ACC112 (cell line): ENCODE measurements at regions not wholly inside any gene's neighbourhood (a gene's known extent, or its start where the extent isn't known, plus 50 kb on each side); places are given as distances from the start of the nearest gene placed in this dataset.

Experiments used
- H2AFZ ChIP-seq: fragments of 200-600 bp; sonication (generic); one replicate; pipeline ENCODE4 v1.6.0; 2017; ENCODE audit warnings: antibody characterized with exemption, low read length; ENCODE audit not compliant: unreplicated experiment
- H3K27ac ChIP-seq: fragments of 200-600 bp; sonication (generic); 2 replicates; pipeline ENCODE4 v1.5.1; 2014; ENCODE audit warnings: low read depth, mild to moderate bottlenecking, antibody characterized with exemption, low read length, moderate library complexity
- H3K27me3 ChIP-seq: fragments of 200-600 bp; sonication (generic); 2 replicates; pipeline ENCODE4 v1.6.1; 2014; ENCODE audit warnings: mild to moderate bottlenecking, antibody characterized with exemption, low read length, moderate library complexity, mixed read lengths; ENCODE audit not compliant: insufficient read depth
- H3K36me3 ChIP-seq: fragments of 200-600 bp; sonication (generic); 2 replicates; pipeline ENCODE4 v1.6.1; 2016; ENCODE audit warnings: mild to moderate bottlenecking, antibody characterized with exemption, low read length, moderate library complexity, mixed read lengths; ENCODE audit not compliant: insufficient read depth
- H3K4me1 ChIP-seq: fragments of 200-600 bp; sonication (generic); one replicate; pipeline ENCODE4 v1.6.1; 2016; ENCODE audit warnings: low read length, mixed read lengths; ENCODE audit not compliant: insufficient read depth, unreplicated experiment, control insufficient read depth
- H3K4me3 ChIP-seq: fragments of 200-600 bp; sonication (generic); 2 replicates; pipeline ENCODE4 v1.5.1; 2014; ENCODE audit warnings: mild to moderate bottlenecking, low read depth, low read length
- H3K79me2 ChIP-seq: fragments of 200-600 bp; sonication (generic); one replicate; pipeline ENCODE4 v1.6.0; 2016; ENCODE audit warnings: low read length; ENCODE audit not compliant: control insufficient read depth, unreplicated experiment, insufficient read depth

- H3K36me3 ChIP-seq, result no peaks in the 10 kb centered on the region
- H3K79me2 ChIP-seq, result no peaks in the 10 kb centered on the region
- H3K4me1 ChIP-seq, result no peaks in the 10 kb centered on the region
- H2AFZ ChIP-seq, result no peak overlapping the region
- H3K27ac ChIP-seq, result no peak overlapping the region
- no peak overlapping the region for H3K4me3 ChIP-seq
- no peaks in the 10 kb centered on the region for H3K27me3 ChIP-seq
Observed at GRCh38 chr1:55962472-55962871, 616.9 kb downstream of the PLPP3 start.

- Histone ChIP-seq H3K4me1 (no peaks in the 10 kb centered on the region), H3K4me3 (no peak overlapping the region), H3K27me3 (no peaks in the 10 kb centered on the region), H3K79me2 (no peaks in the 10 kb centered on the region), H3K27ac (no peak overlapping the region), H3K36me3 (no peaks in the 10 kb centered on the region), H2AFZ (no peak overlapping the region)
Observed at GRCh38 chr1:55959136-55959548, 620.2 kb downstream of the PLPP3 start.

DNA sequence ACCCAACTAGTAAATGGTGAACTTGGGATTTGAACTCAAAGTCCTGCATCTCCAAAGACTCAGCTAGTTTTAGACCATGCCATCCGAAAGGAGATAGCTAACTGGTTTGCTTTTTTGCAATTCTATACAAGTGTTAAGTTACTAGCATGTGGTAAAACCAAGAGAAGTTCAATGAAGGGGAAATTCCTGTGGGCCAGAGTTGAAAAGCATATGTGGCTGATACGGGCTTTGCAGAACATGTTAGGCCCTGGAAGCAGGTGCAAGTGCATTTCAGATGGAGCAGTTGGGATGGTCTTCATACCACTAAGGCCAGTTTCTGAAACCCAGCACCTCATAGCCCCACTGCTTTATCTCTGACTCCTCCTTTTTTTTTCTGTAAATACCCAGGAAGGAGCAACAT is 620.9 kb downstream of the PLPP3 start:
- Histone ChIP-seq H3K27me3 (no peaks in the 10 kb centered on the region), H3K4me1 (no peaks in the 10 kb centered on the region), H3K79me2 (no peaks in the 10 kb centered on the region), H3K4me3 (no peak overlapping the region), H3K36me3 (no peaks in the 10 kb centered on the region), H3K27ac (no peak overlapping the region), H2AFZ (no peak overlapping the region)

DNA sequence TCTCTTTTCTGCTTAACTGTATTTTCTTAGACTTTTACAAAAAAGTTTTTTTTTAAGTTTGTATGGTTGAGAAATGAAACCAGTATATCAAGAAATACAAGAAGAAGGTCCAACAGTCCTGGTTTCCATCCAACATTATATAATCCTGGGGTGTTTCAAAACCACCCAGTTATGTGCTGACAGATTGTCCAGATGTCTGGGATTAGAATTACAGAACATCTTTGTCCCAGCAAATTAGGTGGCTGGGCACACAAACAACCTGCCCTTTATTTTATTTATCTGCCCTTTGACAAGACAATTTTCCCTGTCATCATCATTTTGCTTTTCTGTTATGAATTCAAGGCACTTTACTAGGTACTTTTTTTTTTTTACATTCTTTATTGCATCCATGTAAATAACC is 622.1 kb downstream of the PLPP3 start:
- Histone ChIP-seq H3K27ac (no peak overlapping the region), H3K4me3 (no peak overlapping the region), H3K27me3 (no peaks in the 10 kb centered on the region), H3K79me2 (no peaks in the 10 kb centered on the region), H3K36me3 (no peaks in the 10 kb centered on the region), H2AFZ (no peak overlapping the region), H3K4me1 (no peaks in the 10 kb centered on the region)

DNA sequence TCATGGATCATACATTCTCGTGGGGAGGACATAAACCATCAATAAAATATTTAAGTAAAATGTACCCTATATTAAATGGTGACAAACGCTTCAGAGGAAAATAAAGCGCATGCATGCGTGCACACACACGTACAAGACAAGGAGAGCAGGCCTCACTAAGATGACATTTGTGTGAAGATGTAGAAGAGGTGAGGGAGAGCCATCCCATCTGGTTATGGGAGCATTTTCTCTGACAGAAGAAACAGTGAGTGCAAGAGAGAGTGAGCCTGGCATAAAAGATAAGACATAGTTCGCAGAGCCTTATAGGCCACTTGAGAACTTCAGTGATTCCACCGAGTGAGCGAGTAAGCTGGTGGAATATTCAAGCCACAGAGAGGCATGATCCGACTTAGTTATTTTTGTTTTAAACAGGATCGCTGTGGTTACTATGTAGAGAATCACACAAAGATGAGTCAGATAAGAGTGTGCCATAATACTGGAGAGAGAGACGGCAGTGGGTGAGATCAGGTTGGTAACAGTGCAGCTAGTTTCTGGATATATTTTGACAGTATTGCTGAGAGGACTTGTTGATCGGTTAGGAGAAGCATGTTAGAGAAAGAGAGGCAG is 624.2 kb downstream of the PLPP3 start:
- Histone ChIP-seq H3K79me2 (no peaks in the 10 kb centered on the region), H3K4me1 (no peaks in the 10 kb centered on the region), H3K27ac (no peak overlapping the region), H3K27me3 (no peaks in the 10 kb centered on the region), H3K36me3 (no peaks in the 10 kb centered on the region), H2AFZ (peak overlapping the region; percentile 55), H3K4me3 (no peak overlapping the region)

DNA sequence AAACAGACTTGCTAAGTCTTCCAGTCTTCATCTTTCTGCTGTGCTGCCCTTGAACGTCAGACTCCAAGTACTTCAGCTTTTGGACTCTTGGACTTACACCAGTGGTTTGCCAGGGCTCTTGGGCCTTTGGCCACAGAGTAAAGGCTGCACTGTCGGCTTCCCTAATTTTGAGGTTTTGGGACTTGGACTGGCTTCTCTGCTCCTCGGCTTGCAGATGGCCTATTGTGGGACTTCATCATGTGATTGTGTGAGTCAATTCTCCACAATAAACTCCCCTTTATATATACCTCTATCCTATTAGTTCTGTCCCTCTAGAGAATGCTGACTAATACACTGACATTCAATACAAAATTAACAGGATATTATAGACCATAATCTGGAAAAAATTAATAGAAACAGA is 628.1 kb downstream of the PLPP3 start:
- no peak overlapping the region for H3K4me3 ChIP-seq
- H3K79me2 ChIP-seq, result no peaks in the 10 kb centered on the region
- no peaks in the 10 kb centered on the region for H3K4me1 ChIP-seq
- no peak overlapping the region for H2AFZ ChIP-seq
- H3K27me3 ChIP-seq, result no peaks in the 10 kb centered on the region
- H3K36me3 ChIP-seq, result no peaks in the 10 kb centered on the region
- H3K27ac ChIP-seq, result no peak overlapping the region

GRCh38 chr1:55947446-55947845 is 631.9 kb downstream of the PLPP3 start:
- no peaks in the 10 kb centered on the region for H3K27me3 ChIP-seq
- H3K27ac ChIP-seq, result no peak overlapping the region
- no peak overlapping the region for H3K4me3 ChIP-seq
- no peak overlapping the region for H2AFZ ChIP-seq
- H3K4me1 ChIP-seq, result no peaks in the 10 kb centered on the region
- no peaks in the 10 kb centered on the region for H3K36me3 ChIP-seq
- H3K79me2 ChIP-seq, result no peaks in the 10 kb centered on the region

DNA sequence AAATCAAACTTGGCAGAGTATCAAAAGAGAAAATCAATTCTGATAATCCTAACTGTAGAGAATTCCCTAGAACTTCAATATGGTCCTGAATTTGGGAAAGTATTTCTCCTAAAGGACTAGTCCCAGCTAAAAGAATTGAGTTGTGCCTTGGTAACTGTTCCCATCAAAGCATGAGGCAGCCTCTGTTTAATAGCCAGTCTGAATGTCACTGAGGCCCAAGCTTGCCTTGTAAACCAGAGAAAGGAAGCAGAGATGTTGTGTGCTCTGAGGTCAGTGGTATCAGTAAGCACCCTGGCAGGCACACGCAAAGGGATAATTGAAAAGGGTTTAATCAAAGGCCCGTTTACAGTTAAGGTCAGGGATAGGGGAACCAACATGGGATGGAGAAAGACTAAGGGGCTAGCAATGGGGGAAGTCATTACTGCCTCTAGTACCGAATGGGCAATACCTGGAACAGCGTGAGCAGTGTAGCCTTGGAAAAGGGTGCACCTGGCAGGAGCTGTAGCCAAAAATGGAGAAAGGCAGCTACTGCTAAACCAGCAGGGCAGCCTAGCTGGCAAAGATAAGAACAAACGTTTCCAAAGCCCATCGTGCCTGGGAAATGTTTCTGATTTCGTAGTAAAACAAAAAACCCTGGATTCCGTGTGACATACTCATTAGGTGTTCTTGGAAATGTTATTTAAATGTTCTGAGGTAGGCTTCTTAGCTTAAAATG is 635.5 kb downstream of the PLPP3 start:
- H2AFZ ChIP-seq, result no peak overlapping the region
- H3K27ac ChIP-seq, result no peak overlapping the region
- H3K79me2 ChIP-seq, result no peaks in the 10 kb centered on the region
- no peak overlapping the region for H3K4me3 ChIP-seq
- H3K4me1 ChIP-seq, result no peaks in the 10 kb centered on the region
- no peaks in the 10 kb centered on the region for H3K27me3 ChIP-seq
- H3K36me3 ChIP-seq, result no peaks in the 10 kb centered on the region

GRCh38 chr1:55943012-55943411 is 636.4 kb downstream of the PLPP3 start:
- Histone ChIP-seq H3K4me1 (no peaks in the 10 kb centered on the region), H3K27ac (no peak overlapping the region), H3K36me3 (no peaks in the 10 kb centered on the region), H2AFZ (no peak overlapping the region), H3K4me3 (no peak overlapping the region), H3K79me2 (no peaks in the 10 kb centered on the region), H3K27me3 (no peaks in the 10 kb centered on the region)

- no peak overlapping the region for H3K27ac ChIP-seq
- no peaks in the 10 kb centered on the region for H3K36me3 ChIP-seq
- no peak overlapping the region for H3K4me3 ChIP-seq
Observed at GRCh38 chr1:55939866-55940265, 639.5 kb downstream of the PLPP3 start.

GRCh38 chr1:55938861-55939260 is 640.5 kb downstream of the PLPP3 start:
- Histone ChIP-seq H3K36me3 (no peaks in the 10 kb centered on the region), H3K27me3 (no peaks in the 10 kb centered on the region), H3K4me1 (no peaks in the 10 kb centered on the region), H2AFZ (no peak overlapping the region), H3K27ac (no peak overlapping the region), H3K79me2 (no peaks in the 10 kb centered on the region), H3K4me3 (no peak overlapping the region)

More at GRCh38 chr1:55939866-55940265, 639.5 kb downstream of the PLPP3 start:
- Histone ChIP-seq H3K79me2 (no peaks in the 10 kb centered on the region), H2AFZ (no peak overlapping the region), H3K27me3 (no peaks in the 10 kb centered on the region), H3K4me1 (no peaks in the 10 kb centered on the region)
